Kidney (tissue), 13 donors: ENCODE measurements at regions not wholly inside any gene's neighbourhood (a gene's known extent, or its start where the extent isn't known, plus 50 kb on each side); places are given as distances from the start of the nearest gene placed in this dataset.

Experiments used
- DNase-seq, 5 donors: peaks; one replicate each; pipeline ENCODE4 v3.0.0-alpha.2; 2013 to 2020
- FAIRE-seq: peaks from 2 replicates; lab custom pipeline; 2012; peaks lifted over from hg19 to GRCh38; lab: Jason Lieb, UNC
- H3K27ac ChIP-seq, 2 donors: one replicate each; pipeline ENCODE4 v1.7.0; 2013; ENCODE audit warnings: low read depth in 2 of 2, low read length in 2 of 2, inconsistent platforms in 1 of 2
- H3K27me3 ChIP-seq: one replicate; pipeline ENCODE4 v1.7.1; 2013; ENCODE audit warnings: low read length, inconsistent platforms; ENCODE audit not compliant: control insufficient read depth, insufficient read depth
- H3K36me3 ChIP-seq, 3 donors: one replicate each; pipeline versions ENCODE4 v1.7.0 to v1.7.1; 2013; ENCODE audit warnings: low read length in 3 of 3, control low read depth in 1 of 3, inconsistent platforms in 1 of 3; ENCODE audit not compliant: insufficient read depth in 3 of 3, control insufficient read depth in 2 of 3
- H3K4me1 ChIP-seq, 3 donors: one replicate each; pipeline versions ENCODE4 v1.7.0 to v1.7.1; 2013; ENCODE audit warnings: low read length in 3 of 3, inconsistent platforms in 1 of 3, low read depth in 1 of 3; ENCODE audit not compliant: control insufficient read depth in 2 of 3, insufficient read depth in 2 of 3
- H3K4me3 ChIP-seq, 3 donors: one replicate each; pipeline versions ENCODE4 v1.7.0 to v1.8.1; 2013; ENCODE audit warnings: low read length in 3 of 3, control low read depth in 1 of 3, inconsistent platforms in 1 of 3
- H3K9ac ChIP-seq, 3 donors: one replicate each; pipeline versions ENCODE4 v1.7.0 to v1.7.1; 2013; ENCODE audit warnings: low read length in 3 of 3, control low read depth in 1 of 3, inconsistent platforms in 1 of 3
- H3K9me3 ChIP-seq, 3 donors: one replicate each; pipeline versions ENCODE4 v1.7.0 to v1.7.1; 2013; ENCODE audit warnings: low read length in 3 of 3, control low read depth in 1 of 3, inconsistent platforms in 1 of 3; ENCODE audit not compliant: control insufficient read depth in 2 of 3, insufficient read depth in 1 of 3
- CTCF ChIP-seq: IDR thresholded peaks from 3 replicates; pipeline ENCODE4 v1.5.1; 2012; ENCODE audit warnings: mild to moderate bottlenecking, moderate library complexity, borderline replicate concordance; ENCODE audit not compliant: insufficient read depth; ENCODE audit errors: extremely low read depth
- intact Hi-C: fragments of 100-400 bp; cut with DNase I; formaldehyde crosslinking; loops from one replicate; pipeline ENCODE4 v1.11.1; 2022
- donor health status: control.
- donor health status: control.
- donor health status: control.
- donor health status: control.
- donor health status: control.
- donor health status: DM: yes; HTN: yes; CAD: no.
- donor health status: Normal renal cell carcinoma (clear cell type).

GRCh38 chr21:32934829-32935228 lies 90.9 kb upstream of the OLIG2 start:
- H3K9ac ChIP-seq = no peak overlapping the region
- H3K9me3 ChIP-seq = no peaks in the 10 kb centered on the region
- TF ChIP-seq CTCF = no peak
- H3K4me1 ChIP-seq = no peaks in the 10 kb centered on the region
- H3K27me3 ChIP-seq = no peaks in the 10 kb centered on the region
- H3K4me3 ChIP-seq = no peak overlapping the region
- no peaks in the 10 kb centered on the region for H3K36me3 ChIP-seq
- no peak overlapping the region for H3K27ac ChIP-seq
- intact Hi-C loops = no loop called here
- no peak for FAIRE-seq
- DNase-seq = no peak

- intact Hi-C loops = no loop called here
Measured at GRCh38 chr21:32940079-32941014, 85.4 kb upstream of the OLIG2 start.

DNA sequence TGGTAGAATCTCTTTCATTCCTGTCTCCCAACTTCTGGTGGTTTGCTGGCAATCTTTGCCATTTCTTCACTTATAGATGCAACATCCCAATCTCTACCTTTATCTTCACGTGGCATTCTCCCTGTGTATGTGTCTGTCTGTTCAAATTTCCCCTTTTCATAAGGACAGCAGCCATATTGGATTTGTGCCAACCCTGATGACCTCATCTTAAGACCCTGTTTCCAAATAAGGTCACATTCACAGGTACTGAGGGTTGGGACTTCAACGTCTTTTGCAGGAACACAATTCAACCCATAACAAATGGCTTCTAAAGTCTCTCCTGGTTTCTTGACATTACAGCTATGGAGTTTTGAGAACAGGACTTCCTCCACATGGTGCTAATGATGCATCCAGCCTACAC lies 84.5 kb upstream of the OLIG2 start:
- DNase-seq (no peak), FAIRE-seq (no peak)
- Histone ChIP-seq H3K27ac (no peak overlapping the region), H3K4me3 (no peak overlapping the region), H3K4me1 (peaks cover 0 to 5% (median 2%) of the 10 kb centered on the region in 3 donors), H3K36me3 (no peaks in the 10 kb centered on the region), H3K27me3 (no peaks in the 10 kb centered on the region), H3K9ac (no peak overlapping the region), H3K9me3 (no peaks in the 10 kb centered on the region)
- TF ChIP-seq CTCF = no peak
- intact Hi-C loops = no loop called here

More at GRCh38 chr21:32940079-32941014, 85.4 kb upstream of the OLIG2 start:
- Histone ChIP-seq H3K36me3 (no peaks in the 10 kb centered on the region), H3K4me3 (peak overlapping the region in 1 of 3 donors; percentile 2), H3K4me1 (peaks cover 0 to 5% (median 2%) of the 10 kb centered on the region in 3 donors), H3K9ac (no peak overlapping the region), H3K9me3 (no peaks in the 10 kb centered on the region), H3K27me3 (no peaks in the 10 kb centered on the region), H3K27ac (no peak overlapping the region)
- TF ChIP-seq CTCF = peak; percentile 79
- DNase-seq (peak in 3 of 5 donors; percentile 29 to 71 (median 58)), FAIRE-seq (no peak)
